ENCODE measurements at regions not wholly inside any gene's neighbourhood (a gene's known extent, or its start where the extent isn't known, plus 50 kb on each side); places are given as distances from the start of the nearest gene placed in this dataset.

DNA sequence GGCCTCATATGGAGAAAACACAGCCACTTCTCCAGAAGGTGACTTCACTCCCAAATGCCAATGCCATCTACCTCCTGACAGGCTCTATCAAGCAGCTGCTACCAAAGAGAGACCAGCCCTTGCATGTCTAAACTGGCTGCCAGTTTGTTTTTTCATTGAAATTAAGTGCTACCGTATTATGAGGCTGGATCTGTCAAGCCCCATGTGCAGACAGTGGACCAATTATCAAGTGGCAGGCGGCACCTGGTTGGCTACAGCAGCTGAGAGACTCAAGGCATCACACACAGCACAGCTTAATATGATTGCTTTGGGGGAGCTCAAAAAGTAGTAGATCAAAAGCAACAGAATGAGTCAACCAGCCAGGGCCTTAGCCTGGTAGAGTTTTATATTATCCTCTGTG is 1293.0 kb upstream of the TENM4 start:
- Histone ChIP-seq H3K27ac (ENCODE audit: low read depth, low read length, poor library complexity, severe bottlenecking) (no peak overlapping the region), H3K9me3 (ENCODE audit: low read length) (no peaks in the 10 kb centered on the region), H3K4me1 (ENCODE audit: insufficient read depth, low read length, poor library complexity, severe bottlenecking) (no peaks in the 10 kb centered on the region), H2AFZ (ENCODE audit: low read length) (no peak overlapping the region), H3K36me3 (ENCODE audit: insufficient read depth, low read length) (no peaks in the 10 kb centered on the region), H4K20me1 (ENCODE audit: insufficient read depth, low read length) (no peaks in the 10 kb centered on the region), H3K4me2 (ENCODE audit: low read length) (no peak overlapping the region), H3K4me3 (ENCODE audit: low read depth, low read length, poor library complexity, severe bottlenecking) (no peak overlapping the region), H3K79me2 (ENCODE audit: insufficient read depth, low read depth, low read length) (no peaks in the 10 kb centered on the region), H3K9me2 (ENCODE audit: insufficient read depth, low read length) (no peaks in the 10 kb centered on the region)
- no TSS peak for BruUV-seq (replicated peaks)
- POLR2A ChIA-PET, result no interaction called here
- CTCF ChIA-PET (ENCODE audit: unreplicated experiment), result no interaction called here
- no peak for DNase-seq (ENCODE audit: low spot score)
- TF ChIP-seq, protein P1, sequence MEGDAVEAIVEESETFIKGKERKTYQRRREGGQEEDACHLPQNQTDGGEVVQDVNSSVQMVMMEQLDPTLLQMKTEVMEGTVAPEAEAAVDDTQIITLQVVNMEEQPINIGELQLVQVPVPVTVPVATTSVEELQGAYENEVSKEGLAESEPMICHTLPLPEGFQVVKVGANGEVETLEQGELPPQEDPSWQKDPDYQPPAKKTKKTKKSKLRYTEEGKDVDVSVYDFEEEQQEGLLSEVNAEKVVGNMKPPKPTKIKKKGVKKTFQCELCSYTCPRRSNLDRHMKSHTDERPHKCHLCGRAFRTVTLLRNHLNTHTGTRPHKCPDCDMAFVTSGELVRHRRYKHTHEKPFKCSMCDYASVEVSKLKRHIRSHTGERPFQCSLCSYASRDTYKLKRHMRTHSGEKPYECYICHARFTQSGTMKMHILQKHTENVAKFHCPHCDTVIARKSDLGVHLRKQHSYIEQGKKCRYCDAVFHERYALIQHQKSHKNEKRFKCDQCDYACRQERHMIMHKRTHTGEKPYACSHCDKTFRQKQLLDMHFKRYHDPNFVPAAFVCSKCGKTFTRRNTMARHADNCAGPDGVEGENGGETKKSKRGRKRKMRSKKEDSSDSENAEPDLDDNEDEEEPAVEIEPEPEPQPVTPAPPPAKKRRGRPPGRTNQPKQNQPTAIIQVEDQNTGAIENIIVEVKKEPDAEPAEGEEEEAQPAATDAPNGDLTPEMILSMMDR (conservative IDR thresholded peaks at IDR 0.05; ENCODE audit: low read length), result no peak
- TF ChIP-seq EZH2phosphoT487 (IDR thresholded peaks at IDR 0.05; ENCODE audit: borderline replicate concordance, low read depth, low read length), result no peak
- intact Hi-C loops (cut with micrococcal nuclease; ENCODE audit: unreplicated experiment), result no loop called here

DNA sequence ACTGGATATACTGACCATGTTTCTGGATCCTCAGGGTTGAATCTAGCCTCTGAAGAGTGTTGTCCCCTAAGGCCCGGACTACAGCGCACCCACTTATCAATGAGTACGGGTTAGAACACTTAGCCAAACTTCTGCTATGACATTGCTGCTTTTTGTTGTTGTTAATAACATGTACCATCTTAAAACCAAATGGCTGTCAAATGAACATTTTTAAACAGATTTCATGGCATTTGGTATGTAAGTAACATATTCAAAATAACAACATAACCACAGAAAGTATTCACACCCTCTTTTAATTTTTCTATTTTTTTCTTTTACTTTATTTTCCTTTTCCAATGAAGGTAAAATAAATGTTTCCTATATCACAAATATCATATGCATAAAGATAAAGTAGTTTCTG is 1292.5 kb upstream of the TENM4 start:
- TF ChIP-seq EZH2phosphoT487 (IDR thresholded peaks at IDR 0.05; ENCODE audit: borderline replicate concordance, low read depth, low read length), result no peak
- TF ChIP-seq, protein P1 (conservative IDR thresholded peaks at IDR 0.05; ENCODE audit: low read length), result no peak
- intact Hi-C loops (cut with micrococcal nuclease; ENCODE audit: unreplicated experiment), result no loop called here

DNA sequence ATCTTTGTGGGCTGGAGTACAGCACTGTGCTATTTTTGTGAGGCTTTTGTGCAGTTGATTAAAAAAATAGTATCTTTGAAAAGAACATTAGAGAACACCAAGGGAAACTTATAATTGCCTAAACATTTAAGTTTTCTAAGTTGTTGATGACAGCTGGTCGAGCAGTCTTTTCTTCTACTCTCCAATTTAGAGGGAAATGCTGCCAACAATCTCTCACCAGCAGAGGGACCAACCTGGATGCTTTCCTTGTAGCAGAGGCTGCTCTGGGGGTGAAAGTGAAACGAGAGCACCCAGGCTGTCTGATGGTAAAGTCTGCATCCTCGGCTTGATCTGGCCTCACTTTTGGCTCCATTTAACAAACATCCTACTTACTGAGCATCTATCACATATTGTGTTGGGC is 1286.5 kb upstream of the TENM4 start:
- no peaks in the 10 kb centered on the region for H3K36me3 ChIP-seq (ENCODE audit: insufficient read depth, low read length)
- BruUV-seq (replicated peaks), result no TSS peak
- CTCF ChIA-PET (ENCODE audit: unreplicated experiment), result no interaction called here
- H3K27ac ChIP-seq (ENCODE audit: low read depth, low read length, poor library complexity, severe bottlenecking), result no peak overlapping the region
- no peaks in the 10 kb centered on the region for H4K20me1 ChIP-seq (ENCODE audit: insufficient read depth, low read length)
- no peaks in the 10 kb centered on the region for H3K9me2 ChIP-seq (ENCODE audit: insufficient read depth, low read length)
- H2AFZ ChIP-seq (ENCODE audit: low read length), result no peak overlapping the region
- DNase-seq (ENCODE audit: low spot score), result no peak
- TF ChIP-seq EZH2phosphoT487 (IDR thresholded peaks at IDR 0.05; ENCODE audit: borderline replicate concordance, low read depth, low read length), result no peak
- TF ChIP-seq, protein P1 (conservative IDR thresholded peaks at IDR 0.05; ENCODE audit: low read length), result 0 out of 2 replicates have a peak, but pooled peaks have one; percentile 15
- POLR2A ChIA-PET, result no interaction called here
- H3K4me2 ChIP-seq (ENCODE audit: low read length), result no peak overlapping the region
- intact Hi-C loops (cut with micrococcal nuclease; ENCODE audit: unreplicated experiment), result no loop called here
- H3K79me2 ChIP-seq (ENCODE audit: insufficient read depth, low read depth, low read length), result no peaks in the 10 kb centered on the region
- H3K4me1 ChIP-seq (ENCODE audit: insufficient read depth, low read length, poor library complexity, severe bottlenecking), result no peaks in the 10 kb centered on the region
- no peaks in the 10 kb centered on the region for H3K9me3 ChIP-seq (ENCODE audit: low read length)
- no peak overlapping the region for H3K4me3 ChIP-seq (ENCODE audit: low read depth, low read length, poor library complexity, severe bottlenecking)

More for the DNA sequence above, 1292.5 kb upstream of the TENM4 start:
- no TSS peak for BruUV-seq (replicated peaks)
- H3K36me3 ChIP-seq (ENCODE audit: insufficient read depth, low read length), result no peaks in the 10 kb centered on the region
- no peak overlapping the region for H3K4me2 ChIP-seq (ENCODE audit: low read length)
- H3K9me2 ChIP-seq (ENCODE audit: insufficient read depth, low read length), result no peaks in the 10 kb centered on the region
- no peaks in the 10 kb centered on the region for H3K4me1 ChIP-seq (ENCODE audit: insufficient read depth, low read length, poor library complexity, severe bottlenecking)
- ChIA-PET CTCF (ENCODE audit: unreplicated experiment) (no interaction called here), POLR2A (no interaction called here)
- no peak for DNase-seq (ENCODE audit: low spot score)
- H2AFZ ChIP-seq (ENCODE audit: low read length), result no peak overlapping the region
- no peaks in the 10 kb centered on the region for H3K79me2 ChIP-seq (ENCODE audit: insufficient read depth, low read depth, low read length)
- H3K4me3 ChIP-seq (ENCODE audit: low read depth, low read length, poor library complexity, severe bottlenecking), result no peak overlapping the region
- no peaks in the 10 kb centered on the region for H3K9me3 ChIP-seq (ENCODE audit: low read length)
- H4K20me1 ChIP-seq (ENCODE audit: insufficient read depth, low read length), result no peaks in the 10 kb centered on the region
- H3K27ac ChIP-seq (ENCODE audit: low read depth, low read length, poor library complexity, severe bottlenecking), result no peak overlapping the region
